AG20443 (cell line): ENCODE measurements at regions not wholly inside any gene's neighbourhood (a gene's known extent, or its start where the extent isn't known, plus 50 kb on each side); places are given as distances from the start of the nearest gene placed in this dataset.

ENCODE experiments used
- DNase-seq: peaks from one replicate; pipeline ENCODE4 v3.0.0; 2012; ENCODE audit warnings: low spot score, mixed read lengths

GRCh38 chr5:88487066-88487465, 218.4 kb upstream of the TMEM161B start:
- no peak for DNase-seq

GRCh38 chr5:88486431-88486830, 217.8 kb upstream of the TMEM161B start:
- DNase-seq, result no peak

GRCh38 chr5:88485531-88485930, 216.9 kb upstream of the TMEM161B start:
- no peak for DNase-seq

DNA sequence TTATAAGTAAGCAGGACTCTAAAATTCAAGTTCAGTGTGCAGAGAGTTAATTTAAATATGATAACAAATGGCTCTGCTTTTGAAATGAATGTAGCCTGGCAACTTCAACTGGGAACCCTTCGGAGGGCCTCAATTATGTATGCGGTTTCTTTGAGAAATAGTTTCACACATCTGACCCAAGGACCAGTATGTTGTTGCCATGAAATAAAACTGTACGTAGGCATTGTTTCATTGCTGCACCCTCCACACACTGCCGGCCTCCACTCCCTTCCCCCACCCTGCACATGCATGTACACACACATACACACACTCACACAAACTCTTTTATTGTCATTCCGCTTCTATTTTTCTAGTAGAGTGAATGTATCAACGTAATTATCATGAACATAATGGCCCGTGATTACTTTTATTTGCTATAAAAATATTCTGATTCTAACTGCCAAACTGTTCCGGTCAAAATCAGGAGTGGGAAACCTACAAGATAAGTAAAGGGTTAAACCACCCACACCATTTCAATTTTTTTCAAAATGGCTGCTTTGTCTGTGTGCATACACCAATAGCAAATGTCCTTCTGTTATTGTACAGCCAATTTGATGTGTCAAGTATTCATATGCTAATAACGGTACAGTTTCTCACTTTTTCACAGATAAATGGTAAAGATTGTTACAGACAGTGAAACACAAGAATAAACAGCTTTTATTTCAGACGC, 215.5 kb upstream of the TMEM161B start:
- no peak for DNase-seq

DNA sequence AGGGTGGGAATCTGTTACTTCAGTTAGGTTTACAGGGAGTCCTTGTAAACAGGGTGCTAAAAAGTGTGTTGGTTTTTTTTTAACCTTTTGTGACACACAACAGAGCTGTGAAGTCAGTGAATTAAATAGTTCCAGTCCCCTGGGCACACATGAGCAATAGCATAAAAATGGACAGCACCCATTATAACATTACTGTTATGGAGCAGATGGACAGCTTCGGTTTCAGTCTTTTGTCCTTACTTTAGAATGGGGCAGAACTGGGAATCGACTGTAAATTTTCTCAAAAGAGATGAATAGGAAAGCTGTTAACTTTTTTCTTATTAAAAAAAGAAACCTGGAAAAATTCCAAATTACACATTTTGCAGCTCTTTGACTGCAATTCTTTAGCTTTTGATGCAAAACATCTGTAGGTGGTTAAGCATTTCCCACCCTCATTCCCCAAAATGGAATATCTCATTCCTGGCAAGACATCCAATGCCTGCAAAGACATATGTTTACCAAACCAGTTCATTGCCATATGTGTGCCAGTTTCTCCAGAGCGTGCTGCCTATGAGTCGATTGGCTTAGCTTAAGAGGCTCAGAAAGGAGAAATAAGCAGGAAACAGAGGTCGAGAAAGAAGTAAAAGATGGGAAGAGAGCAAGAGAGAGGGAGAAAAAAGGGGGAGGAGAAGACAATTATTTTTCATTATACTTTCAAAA, 212.3 kb upstream of the TMEM161B start:
- DNase-seq, result no peak

DNA sequence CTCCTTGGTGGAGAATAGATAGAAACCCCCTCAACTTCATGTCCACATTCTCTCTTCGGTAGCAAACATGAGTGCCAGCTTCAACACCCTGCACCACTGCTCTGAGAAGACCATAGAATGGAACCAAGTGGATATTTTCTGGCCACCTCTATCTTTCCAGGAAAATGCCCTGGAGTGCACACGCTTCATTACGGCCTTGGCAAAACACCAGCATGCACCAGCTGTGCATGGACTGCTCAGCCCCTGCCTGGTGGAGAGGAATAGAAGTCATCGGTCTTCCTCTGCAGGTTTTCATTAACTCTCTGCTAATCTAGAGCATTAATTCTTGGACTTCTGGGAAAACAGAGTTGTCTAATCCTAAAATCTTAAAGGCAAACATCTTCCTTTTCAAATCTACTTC, 211.6 kb upstream of the TMEM161B start:
- no peak for DNase-seq

DNA sequence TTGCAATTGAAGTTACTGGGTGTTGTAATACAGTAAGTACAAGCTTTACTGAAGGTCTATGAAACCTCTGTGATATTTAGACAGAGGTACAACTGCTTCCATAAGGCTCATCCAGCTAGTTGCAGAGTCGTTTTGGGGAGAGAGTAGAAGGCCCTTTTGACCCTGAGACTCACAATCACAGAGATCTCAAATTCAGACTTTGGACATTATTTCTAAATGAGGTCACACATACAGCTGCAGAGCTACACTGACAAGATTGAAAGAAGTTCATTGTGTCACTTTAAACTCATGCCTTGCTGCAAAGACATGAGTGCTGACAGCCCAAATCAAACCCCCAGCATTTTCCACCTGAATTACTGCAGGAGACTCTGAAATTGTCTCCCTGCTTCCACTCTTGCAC, 205.9 kb upstream of the TMEM161B start:
- DNase-seq, result no peak

- DNase-seq, result no peak
Measured at GRCh38 chr5:88470745-88471144, 202.1 kb upstream of the TMEM161B start.

GRCh38 chr5:88459971-88460370, 191.3 kb upstream of the TMEM161B start:
- DNase-seq, result no peak

GRCh38 chr5:88452820-88453219, 184.2 kb upstream of the TMEM161B start:
- DNase-seq, result peak; percentile 16

DNA sequence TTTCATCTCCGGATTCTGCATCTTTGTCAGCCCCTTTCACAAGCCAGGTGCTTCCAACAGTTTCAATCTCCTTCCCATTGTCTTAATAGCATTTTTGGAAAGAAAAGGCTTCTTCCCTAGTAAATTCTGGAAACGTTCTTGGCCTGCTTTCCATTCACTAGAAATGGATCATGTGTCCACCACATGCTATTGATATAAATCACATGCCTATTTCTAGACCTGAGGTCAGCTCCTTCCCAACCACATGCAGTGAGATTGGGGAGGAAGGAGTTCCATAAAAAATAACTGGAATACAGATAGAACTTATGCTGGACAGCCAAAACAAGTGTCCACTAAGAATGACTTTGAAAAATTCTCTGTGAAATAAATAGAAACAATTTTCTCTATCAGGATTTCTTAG, 181.6 kb upstream of the TMEM161B start:
- no peak for DNase-seq

DNA sequence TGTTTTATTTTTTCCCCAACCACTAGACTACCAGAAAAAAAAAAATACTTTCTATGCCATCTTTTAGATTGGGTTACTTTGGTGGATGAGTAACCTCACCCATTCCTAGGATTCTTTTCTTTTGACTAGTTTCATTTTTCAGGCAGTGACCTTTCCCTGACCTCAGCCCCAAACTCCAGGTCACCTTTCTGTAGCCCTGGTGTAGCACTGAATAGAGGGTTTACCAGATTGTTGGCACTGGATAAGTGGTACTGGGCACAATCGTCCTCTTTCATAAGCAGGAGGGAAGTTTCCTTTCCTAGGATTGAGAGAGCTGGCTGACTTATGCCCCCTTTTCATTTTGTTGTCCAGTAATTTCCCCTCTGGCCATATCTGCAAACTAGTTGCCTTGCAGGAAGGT, 169.4 kb upstream of the TMEM161B start:
- DNase-seq, result peak; percentile 11

- no peak for DNase-seq
Measured at GRCh38 chr5:88436290-88436689, 167.6 kb upstream of the TMEM161B start.

DNA sequence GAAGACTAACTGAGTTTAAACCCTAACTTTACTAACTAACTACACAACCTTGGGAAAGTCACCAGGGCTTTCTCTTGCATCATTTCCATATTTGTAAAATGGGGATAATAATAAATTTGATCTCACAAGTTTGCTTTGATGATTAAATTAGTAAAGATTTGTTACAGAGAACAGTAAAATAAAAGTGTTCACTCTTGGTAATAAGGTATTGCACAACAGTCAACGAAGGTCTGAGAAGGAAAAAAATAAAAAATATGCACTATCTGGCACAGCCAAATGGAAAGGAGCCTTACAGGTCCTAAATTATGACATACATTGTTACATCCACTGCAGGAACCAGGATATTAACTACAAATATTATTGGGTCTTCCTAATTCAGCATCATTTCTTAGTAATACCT, 160.0 kb upstream of the TMEM161B start:
- no peak for DNase-seq

- DNase-seq, result no peak
Measured at GRCh38 chr5:88426441-88426840, 157.8 kb upstream of the TMEM161B start.

GRCh38 chr5:88425124-88425523, 156.5 kb upstream of the TMEM161B start:
- DNase-seq, result no peak

DNA sequence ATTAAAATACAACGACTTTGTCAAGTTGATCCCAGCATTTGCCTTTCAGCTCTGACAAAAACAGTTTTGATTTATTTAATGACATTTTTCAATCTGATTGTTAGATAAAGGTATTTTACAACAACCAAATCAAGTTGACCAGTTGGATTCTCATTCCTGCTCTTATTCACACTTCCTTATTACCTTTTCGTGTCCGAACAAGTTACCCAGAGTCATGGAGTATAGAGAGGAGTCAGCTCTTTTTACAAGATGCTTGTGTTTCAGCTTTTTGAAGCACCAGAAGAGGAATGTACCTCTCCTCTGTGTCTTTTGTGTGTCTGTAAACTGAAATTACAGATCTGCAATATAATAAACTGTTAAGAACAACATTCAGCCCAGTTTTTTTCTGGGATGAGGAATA, 151.3 kb upstream of the TMEM161B start:
- no peak for DNase-seq

DNA sequence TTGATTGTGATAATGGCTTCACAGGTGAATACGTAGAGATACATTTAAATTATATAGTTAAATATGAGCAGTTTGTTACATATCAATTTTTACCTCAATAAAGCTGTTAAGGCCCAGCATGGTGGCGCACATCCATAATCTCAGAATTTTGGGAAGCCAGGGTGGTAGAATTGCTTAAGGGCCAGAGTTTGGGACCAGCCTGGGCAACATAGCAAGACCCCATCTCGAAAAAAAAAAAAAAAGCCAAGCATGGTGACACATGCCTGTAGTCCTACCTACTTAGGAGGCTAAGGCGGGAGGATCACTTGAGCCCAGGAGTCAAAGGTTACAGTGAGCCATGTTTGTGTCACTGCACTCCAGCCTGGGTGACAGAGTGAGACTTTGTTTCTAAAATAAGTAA, 138.7 kb upstream of the TMEM161B start:
- no peak for DNase-seq

DNA sequence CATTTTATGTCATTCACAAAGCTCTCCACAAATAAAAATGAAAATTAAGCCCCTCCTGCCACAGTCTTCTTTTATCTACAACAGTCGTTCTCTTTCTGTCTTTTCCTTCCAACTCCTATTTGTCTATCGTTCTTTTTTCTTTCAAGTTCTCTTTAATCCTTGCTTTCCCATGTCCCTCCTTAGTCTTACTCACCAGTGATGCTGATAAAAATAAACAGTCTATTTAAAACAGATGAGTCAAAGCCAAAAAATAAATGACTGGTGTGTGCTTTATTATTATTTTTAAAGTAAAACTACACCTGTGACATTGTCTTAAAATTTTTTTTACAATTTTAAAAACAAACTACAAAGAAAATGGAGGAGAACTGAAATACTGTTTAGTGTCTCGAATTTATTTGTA, 137.1 kb upstream of the TMEM161B start:
- no peak for DNase-seq

GRCh38 chr5:88404405-88404804, 135.8 kb upstream of the TMEM161B start:
- DNase-seq, result no peak

DNA sequence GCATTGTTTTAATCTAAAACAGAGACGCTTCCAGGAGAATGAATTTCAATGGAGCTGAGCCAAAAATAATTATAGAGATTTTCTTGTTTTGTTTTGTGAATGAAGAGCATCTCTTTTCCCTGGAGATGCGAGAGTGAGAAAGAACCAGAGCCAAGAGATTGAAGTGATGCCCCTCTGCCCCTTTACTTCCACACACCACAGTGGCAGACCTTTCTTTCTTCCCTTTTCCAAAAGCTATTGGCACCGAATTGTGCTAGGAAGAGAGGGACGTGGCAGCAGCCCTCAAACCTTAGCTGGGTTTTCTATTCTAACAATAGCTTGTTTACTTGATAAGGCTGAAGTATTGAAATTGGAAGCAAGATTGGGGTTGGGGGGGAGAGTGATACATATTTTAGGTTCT, 133.0 kb upstream of the TMEM161B start:
- no peak for DNase-seq

DNA sequence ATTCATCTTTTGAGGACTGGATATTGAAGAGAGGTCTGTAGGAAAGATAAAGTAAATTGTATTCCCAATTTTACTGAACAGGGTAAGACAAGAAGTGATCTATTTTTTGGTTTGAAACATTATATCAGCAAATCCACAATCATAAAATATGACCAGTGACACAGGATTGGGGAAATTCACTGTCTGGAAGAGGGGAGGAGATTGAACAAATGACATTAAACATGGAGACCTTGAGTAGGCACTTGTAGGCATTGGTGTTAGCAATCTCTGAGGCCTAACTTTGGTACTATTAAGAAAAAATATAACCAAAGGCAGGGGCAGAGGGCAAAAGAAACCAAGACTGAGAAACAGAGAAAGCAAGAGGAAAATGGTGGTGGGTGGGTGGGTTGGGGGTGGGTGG, 132.6 kb upstream of the TMEM161B start:
- DNase-seq, result no peak

GRCh38 chr5:88399561-88399960, 130.9 kb upstream of the TMEM161B start:
- DNase-seq, result no peak

DNA sequence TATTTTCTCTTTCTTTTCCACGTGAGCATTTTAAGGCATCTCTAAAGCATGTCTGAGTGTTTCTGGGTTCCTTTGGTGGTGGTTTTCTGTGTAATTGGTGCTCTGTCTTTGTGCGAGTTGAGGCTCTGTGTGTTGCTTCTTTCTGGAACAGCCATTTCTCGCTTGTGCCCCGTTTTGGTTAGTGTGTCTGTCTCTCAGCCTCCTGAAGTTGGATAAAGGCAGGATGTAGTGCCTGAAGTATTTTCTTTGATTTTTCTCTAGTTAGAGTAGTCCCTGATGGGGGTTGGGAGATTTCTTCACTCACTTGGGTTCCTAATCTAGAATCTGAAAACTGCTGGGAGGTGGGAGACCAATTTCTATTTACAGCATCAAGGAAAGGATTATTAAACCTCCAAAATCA, 129.7 kb upstream of the TMEM161B start:
- DNase-seq, result no peak
